ENCODE measurements at regions not wholly inside any gene's neighbourhood (a gene's known extent, or its start where the extent isn't known, plus 50 kb on each side); places are given as distances from the start of the nearest gene placed in this dataset.
"Not testable (repeated sequence)": the region's sequence is repeated elsewhere in the genome, so short reads cannot be mapped to it uniquely, and the experiment has no call there.

DNA sequence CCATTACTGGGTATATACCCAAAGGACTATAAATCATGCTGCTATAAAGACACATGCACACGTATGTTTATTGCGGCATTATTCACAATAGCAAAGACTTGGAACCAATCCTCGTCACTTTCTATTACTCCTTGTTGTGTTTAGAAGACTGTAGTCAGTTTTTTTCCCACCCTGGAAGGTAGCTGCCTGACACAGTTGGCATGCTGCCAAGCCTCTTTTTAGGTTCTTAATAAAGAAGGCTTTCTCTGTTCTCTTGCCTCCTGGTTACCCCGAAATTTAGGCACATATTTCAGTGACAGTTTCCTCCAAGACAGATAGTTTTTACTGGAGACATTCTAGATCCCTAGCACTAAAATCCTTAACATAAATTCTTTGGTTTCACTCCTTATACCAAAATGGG lies 205.4 kb upstream of the PCSK5 start:
- DNase-seq (ENCODE audit: low read depth) = no peak
- H3K4me3 ChIP-seq (ENCODE audit: low read depth, low read length) = no peak overlapping the region
- no peak for TF ChIP-seq CTCF (conservative IDR thresholded peaks at IDR 0.05; ENCODE audit: low read depth, low read length)

GRCh38 chr9:75687359-75687953 lies 203.0 kb upstream of the PCSK5 start:
- no peak overlapping the region for H3K4me3 ChIP-seq (ENCODE audit: low read depth, low read length)
- TF ChIP-seq CTCF (conservative IDR thresholded peaks at IDR 0.05; ENCODE audit: low read depth, low read length) = no peak
- no peak for DNase-seq (ENCODE audit: low read depth)

GRCh38 chr9:75690551-75690950 lies 199.9 kb upstream of the PCSK5 start:
- not testable (repeated sequence) for H3K4me3 ChIP-seq (ENCODE audit: low read depth, low read length); DNase-seq (ENCODE audit: low read depth)

- H3K4me3 ChIP-seq (ENCODE audit: low read depth, low read length) = no peak overlapping the region
- no peak for TF ChIP-seq CTCF (conservative IDR thresholded peaks at IDR 0.05; ENCODE audit: low read depth, low read length)
- DNase-seq (ENCODE audit: low read depth) = no peak
These were observed 199.1 kb upstream of the PCSK5 start for GRCh38 chr9:75691408-75691807.

DNA sequence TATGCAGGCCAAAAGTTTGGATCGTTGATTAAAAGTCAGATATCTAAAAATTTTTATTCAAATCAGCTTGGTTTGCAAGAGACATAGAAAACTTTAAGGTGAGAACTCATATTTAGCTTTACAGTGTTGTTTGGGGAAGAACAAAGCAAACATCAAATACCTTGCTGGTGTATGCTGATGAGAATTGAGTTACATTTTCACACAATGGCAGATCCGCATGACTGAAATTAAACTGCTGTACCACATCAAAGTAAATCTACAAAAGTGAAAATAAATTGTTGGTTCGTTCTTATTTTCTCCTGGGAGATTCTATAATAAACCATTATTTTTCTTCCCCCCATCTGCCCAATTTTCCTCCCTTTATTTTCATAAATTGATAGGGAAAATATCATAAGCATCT lies 198.2 kb upstream of the PCSK5 start:
- no peak overlapping the region for H3K4me3 ChIP-seq (ENCODE audit: low read depth, low read length)
- DNase-seq (ENCODE audit: low read depth) = no peak
- no peak for TF ChIP-seq CTCF (conservative IDR thresholded peaks at IDR 0.05; ENCODE audit: low read depth, low read length)

DNA sequence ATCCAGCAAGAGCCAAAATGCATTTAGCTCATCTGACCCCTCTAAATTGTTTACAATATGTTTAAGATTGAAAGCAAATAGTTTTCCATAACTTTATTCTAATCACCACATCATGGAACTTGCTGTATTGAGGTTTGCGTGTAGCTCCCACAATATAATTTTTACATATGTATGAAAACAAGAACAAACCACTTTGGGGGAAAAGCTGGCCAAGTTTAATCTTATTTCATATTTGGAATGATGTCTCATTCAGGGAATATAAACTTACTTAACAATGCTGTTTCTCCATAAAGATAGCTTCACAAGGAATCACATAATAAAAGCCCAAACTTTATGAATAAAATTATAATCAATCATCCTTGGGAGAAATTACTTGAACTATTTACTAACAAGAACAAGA lies 194.6 kb upstream of the PCSK5 start:
- TF ChIP-seq CTCF (conservative IDR thresholded peaks at IDR 0.05; ENCODE audit: low read depth, low read length) = no peak
- no peak overlapping the region for H3K4me3 ChIP-seq (ENCODE audit: low read depth, low read length)
- no peak for DNase-seq (ENCODE audit: low read depth)

GRCh38 chr9:75699017-75699416 lies 191.5 kb upstream of the PCSK5 start:
- DNase-seq (ENCODE audit: low read depth) = no peak
- no peak overlapping the region for H3K4me3 ChIP-seq (ENCODE audit: low read depth, low read length)
- no peak for TF ChIP-seq CTCF (conservative IDR thresholded peaks at IDR 0.05; ENCODE audit: low read depth, low read length)
